NOMO-1 treated with DMSO at 0.1 percent for 48 hours (cell line): ENCODE measurements at regions not wholly inside any gene's neighbourhood (a gene's known extent, or its start where the extent isn't known, plus 50 kb on each side); places are given as distances from the start of the nearest gene placed in this dataset.
"Not testable (repeated sequence)": the region's sequence is repeated elsewhere in the genome, so short reads cannot be mapped to it uniquely, and the experiment has no call there.

ENCODE experiments used
- DNase-seq: peaks from one replicate; lab custom pipeline; 2025; ENCODE audit not compliant: unreplicated experiment; lab: John Stamatoyannopoulos, UW

GRCh38 chr4:91990726-91991125 is 313.0 kb upstream of the GRID2 start:
- no peak for DNase-seq

- no peak for DNase-seq
Observed at GRCh38 chr4:91997045-91997444, 306.7 kb upstream of the GRID2 start.

GRCh38 chr4:92012899-92013867 is 290.6 kb upstream of the GRID2 start:
- no peak for DNase-seq

GRCh38 chr4:92014067-92014466 is 289.7 kb upstream of the GRID2 start:
- DNase-seq = peak; percentile 13

GRCh38 chr4:92021203-92021602 is 282.6 kb upstream of the GRID2 start:
- no peak for DNase-seq

GRCh38 chr4:92021788-92022187 is 282.0 kb upstream of the GRID2 start:
- DNase-seq = no peak

GRCh38 chr4:92028830-92029229 is 274.9 kb upstream of the GRID2 start:
- DNase-seq = not testable (repeated sequence)

GRCh38 chr4:92031825-92032224 is 271.9 kb upstream of the GRID2 start:
- no peak for DNase-seq

- no peak for DNase-seq
Observed at GRCh38 chr4:92035666-92036065, 268.1 kb upstream of the GRID2 start.

GRCh38 chr4:92045718-92046117 is 258.0 kb upstream of the GRID2 start:
- no peak for DNase-seq

- no peak for DNase-seq
Observed at GRCh38 chr4:92047209-92047875, 256.4 kb upstream of the GRID2 start.

GRCh38 chr4:92050875-92051274 is 252.9 kb upstream of the GRID2 start:
- no peak for DNase-seq

GRCh38 chr4:92059615-92060014 is 244.2 kb upstream of the GRID2 start:
- DNase-seq = no peak

- DNase-seq = no peak
Observed at GRCh38 chr4:92060333-92060732, 243.4 kb upstream of the GRID2 start.

GRCh38 chr4:92064574-92064973 is 239.2 kb upstream of the GRID2 start:
- no peak for DNase-seq

GRCh38 chr4:92066485-92066884 is 237.3 kb upstream of the GRID2 start:
- DNase-seq = no peak

- DNase-seq = no peak
Observed at GRCh38 chr4:92071587-92071986, 232.2 kb upstream of the GRID2 start.

- DNase-seq = no peak
Observed at GRCh38 chr4:92074839-92075238, 228.9 kb upstream of the GRID2 start.

GRCh38 chr4:92090887-92091286 is 212.9 kb upstream of the GRID2 start:
- no peak for DNase-seq

- no peak for DNase-seq
Observed at GRCh38 chr4:92091335-92091734, 212.4 kb upstream of the GRID2 start.

GRCh38 chr4:92099861-92100260 is 203.9 kb upstream of the GRID2 start:
- DNase-seq = no peak

- no peak for DNase-seq
Observed at GRCh38 chr4:92100975-92101374, 202.8 kb upstream of the GRID2 start.
